HS-5 (cell line): ENCODE measurements at regions not wholly inside any gene's neighbourhood (a gene's known extent, or its start where the extent isn't known, plus 50 kb on each side); places are given as distances from the start of the nearest gene placed in this dataset.
"Not testable (repeated sequence)": the region's sequence is repeated elsewhere in the genome, so short reads cannot be mapped to it uniquely, and the experiment has no call there.

Experiments
- DNase-seq: peaks from one replicate; pipeline ENCODE4 v3.0.0-alpha.2; 2012; ENCODE audit warnings: low read depth

DNA sequence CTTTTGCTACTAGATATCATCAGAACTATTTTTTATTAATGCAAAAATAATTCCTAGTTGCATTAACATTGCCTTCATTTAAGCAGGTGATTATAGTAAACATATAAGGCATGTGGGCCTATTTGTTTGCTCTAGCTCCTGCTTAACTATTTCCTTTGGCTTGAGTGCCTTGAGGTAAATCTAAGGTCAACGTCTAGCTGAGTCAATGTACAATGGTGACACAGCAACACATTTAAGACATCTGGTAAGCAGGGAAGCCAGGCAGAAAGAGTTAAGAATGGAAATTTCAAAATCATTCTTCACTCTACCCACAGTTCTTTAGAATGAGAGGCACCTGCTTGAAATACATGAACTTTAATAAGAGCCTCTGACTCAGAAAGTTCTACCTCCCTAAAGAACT is 111.9 kb upstream of the FST start:
- no peak for DNase-seq

DNA sequence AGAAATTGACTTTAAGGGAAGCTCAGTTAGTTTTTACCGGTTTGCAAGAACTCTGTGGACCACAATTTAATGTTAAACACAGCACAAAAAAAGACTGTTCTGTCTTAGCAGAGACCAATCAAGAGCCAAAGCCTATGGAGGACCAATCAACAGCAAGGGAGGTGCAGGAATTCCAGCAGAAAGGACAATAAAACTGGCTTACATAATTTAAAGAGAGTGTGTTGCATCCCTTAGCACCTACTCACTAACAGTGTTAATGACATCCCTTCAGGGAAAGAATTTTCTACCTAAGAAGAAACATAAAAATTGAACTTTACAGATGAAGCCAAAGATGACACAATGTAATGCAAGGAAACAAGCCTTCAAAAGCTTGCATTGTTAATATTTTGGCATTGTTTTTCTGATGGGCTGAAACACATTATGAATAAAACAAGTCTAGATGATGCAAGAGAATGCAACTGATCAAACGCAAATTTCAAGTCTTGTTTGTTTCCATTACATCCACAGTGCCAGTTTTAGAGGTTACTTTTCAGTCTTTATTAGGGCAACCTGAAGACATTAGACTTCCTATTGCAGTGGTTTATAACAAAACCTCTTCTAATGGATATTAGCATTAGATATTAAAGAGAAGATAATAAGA is 111.3 kb upstream of the FST start:
- DNase-seq = no peak

DNA sequence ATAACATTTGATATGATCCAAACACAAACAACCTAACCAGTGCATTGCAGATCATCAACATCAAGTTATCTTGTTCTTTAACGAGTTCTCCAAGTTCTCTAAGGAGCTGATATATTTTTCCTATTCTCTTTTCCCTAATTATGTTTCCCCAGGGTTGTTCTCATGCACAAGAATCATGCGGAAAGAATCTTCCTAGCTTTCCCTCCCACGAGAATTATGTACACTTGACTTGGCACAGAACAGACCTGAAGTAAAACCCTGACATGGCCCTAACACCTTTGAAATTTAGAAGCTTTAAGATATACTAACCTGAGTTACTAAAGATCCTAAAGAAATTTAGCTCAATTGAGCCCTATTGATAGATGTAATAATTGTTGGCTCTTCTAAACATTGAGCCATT is 110.7 kb upstream of the FST start:
- no peak for DNase-seq

DNA sequence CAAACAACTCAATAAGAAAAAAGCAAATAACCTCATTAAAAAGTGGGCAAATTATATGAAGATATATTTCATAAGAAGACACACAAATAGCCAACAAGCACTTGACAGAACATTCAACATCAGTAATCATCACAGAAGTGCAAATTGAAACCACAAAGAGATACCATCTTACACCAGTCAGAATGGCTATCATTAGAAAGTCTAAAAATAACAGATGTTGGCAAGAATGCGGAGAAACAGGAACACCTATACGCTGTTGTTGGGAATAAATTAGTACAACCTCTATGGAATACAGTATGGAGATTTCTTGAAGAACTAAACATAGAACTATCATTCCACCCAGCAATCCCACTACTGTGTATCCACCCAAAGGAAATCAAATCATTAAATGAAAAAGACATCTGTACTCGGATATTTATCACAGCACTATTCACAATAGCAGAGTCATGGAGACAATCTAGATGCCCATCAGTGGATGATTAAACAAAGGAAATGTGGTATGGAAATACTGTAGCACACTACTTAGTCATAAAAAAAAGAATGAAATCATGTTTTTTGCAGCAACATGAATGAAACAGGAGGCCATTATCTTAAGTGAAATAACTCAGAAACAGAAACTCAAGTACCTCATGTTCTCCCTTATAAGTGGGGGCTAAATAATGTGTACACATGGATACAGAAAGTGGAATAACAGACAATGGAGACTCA is 106.8 kb upstream of the FST start:
- no peak for DNase-seq

DNA sequence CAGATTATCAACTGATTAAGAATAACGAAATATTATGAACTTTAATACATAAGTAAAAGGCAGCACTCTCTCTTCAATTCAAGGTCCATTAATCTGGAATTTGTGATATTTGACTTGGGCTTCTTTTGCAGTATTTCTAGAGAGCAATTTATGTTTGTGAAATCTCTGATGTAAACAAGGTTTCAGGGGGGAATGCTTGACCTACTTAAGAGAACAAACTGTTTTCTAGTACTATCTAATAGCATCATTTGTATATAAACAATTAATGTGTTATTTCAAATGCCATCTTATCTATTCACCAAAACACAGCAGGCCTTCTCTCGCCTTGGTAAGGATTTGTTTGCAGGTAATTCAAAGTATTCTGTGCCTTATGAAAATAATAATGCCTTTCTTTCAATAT is 103.6 kb upstream of the FST start:
- DNase-seq = no peak

DNA sequence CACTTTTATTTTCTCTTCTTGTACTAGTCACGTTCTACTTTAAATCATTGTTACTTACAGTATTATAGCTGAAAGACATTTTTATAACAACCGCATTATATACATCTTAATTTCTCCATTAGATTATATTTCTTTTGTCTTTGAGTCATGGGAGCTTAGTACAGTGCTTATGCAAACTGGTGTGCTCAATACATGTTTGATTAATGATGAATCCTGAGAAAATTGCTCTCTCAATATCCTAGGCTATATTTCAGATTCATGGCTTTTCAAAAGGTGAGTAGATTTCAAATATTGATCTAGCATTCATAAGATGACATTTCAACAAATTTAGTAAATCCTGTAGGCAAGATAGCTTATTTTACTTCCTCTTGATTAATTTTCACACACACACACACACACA is 102.2 kb upstream of the FST start:
- DNase-seq = no peak

DNA sequence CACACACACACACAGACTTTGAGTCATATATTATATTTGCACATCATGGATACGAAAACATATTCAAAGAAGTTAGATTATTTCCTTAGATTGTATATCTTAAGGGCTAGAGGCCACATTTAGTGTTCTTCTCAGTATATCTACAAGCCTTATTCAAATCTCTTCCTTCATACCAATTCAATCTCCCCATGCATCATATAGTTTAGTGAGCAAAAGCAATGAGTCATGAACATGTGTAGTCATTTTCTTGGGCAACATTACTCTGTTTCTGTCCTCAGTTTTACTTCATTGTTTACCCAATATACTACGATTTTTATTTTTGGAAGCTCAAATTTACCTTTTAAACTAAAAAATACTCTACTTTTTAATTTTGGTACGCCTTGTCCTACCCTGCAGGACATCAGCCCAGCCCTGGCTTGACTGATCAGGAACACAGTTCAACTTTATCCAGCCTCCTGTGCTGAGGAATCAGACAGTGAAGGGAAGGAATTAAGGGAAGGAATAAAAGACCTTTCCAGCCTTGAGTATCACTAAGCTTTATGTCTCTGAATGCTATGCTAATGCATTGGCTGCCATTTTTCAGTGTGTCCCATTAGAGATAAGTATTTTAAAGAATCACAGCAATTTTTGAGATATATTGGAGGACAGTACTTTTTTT is 101.7 kb upstream of the FST start:
- DNase-seq = no peak

DNA sequence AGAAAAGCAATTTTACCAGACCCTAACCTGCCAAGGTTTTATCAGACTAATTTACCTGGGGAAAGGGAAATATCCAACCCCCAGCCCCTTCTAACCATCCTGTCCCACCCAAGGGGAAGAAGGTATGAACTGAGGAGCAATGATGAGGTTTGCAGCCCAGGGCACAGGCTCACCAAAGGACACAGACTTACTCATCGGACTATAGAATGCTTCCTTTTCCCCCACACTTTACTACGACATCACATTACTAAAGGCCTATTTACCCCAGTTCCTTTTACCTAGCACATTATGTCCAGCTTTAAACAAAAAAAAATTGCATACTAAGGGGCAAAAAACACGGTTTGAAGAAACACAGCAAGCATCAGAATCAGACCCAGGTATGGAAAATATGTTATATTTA is 94.1 kb upstream of the FST start:
- no peak for DNase-seq

DNA sequence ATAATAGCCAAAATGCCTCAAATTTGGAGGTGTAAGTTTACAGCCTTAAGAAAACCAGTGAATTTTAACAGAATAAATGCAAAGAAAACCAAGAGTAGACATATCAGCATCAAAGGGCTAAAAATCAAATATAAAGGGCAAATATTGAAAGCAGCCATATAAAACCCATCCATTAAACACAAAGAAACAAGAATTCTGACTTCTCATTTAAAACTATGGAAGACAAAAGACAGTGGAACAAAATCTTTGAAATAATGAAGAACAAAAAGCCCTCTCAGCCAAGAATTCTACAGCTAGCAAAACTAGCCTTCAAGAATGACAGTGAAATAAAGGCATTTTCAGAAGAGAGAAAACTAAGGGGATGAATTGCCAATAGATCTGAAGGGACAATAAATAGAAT is 91.3 kb upstream of the FST start:
- no peak for DNase-seq

DNA sequence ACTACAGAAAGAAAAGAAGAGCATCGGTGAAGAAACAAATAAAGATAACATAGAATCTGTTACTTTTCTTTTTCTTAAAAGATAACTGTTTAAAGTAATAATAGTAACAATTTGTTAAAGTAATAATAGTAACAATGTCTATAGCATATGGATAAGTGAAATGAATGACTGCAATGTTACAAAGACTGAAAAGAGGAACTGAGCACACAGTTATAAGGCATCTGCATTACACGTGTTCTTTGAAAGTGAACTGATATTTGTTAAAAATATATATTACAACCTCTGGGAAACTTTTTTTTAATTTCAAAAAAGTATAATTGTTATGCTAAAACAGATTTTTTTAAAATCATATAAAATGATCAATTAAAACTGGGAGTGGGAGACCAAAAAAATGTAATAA is 88.4 kb upstream of the FST start:
- DNase-seq = no peak

DNA sequence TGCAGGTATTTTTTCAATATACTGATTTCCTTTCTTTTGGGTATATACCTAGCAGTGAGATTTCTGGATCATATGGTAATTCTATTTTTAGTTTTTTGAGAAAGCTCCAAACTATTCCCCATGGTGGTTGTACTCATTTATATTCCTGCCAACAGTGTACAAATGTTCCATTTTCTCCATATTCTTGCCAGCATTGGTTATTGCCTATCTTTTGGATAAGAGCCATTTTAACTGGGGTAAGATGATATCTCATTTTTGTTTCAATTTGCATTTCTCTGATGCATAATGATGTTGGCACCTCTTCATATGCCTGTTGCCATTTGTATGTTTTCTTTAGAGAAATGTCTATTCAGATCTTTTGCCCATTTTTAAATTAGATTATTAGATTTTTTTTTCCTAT is 85.6 kb upstream of the FST start:
- no peak for DNase-seq

DNA sequence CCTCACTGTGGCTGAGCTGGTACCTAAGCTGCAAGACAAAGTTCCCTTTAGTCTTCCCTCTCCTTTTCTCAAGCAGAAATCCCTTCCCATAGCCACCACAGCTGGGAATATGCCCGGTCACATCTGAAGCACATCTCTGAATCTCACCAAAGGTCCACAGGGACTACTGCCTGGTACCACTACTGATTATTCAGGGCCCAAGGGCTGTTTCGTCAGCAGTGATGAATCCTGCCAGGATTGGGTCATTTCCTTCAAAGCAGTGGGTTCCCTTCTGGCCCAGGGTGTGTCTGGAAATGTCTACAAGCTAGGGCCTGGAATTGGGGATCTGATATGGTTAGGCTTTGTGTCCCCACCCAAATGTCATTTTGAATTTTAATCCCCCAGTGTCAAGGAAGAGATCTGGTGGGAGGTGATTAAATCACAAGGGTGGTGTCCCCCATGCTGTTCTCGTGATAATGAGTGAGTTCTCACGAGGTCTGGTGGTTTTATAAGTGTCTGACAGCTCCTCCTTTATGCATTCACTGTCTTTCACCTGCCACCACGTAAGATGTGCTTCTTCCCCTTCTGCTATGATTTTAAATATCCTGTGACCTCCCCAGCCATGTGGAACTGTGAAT is 83.2 kb upstream of the FST start:
- no peak for DNase-seq

DNA sequence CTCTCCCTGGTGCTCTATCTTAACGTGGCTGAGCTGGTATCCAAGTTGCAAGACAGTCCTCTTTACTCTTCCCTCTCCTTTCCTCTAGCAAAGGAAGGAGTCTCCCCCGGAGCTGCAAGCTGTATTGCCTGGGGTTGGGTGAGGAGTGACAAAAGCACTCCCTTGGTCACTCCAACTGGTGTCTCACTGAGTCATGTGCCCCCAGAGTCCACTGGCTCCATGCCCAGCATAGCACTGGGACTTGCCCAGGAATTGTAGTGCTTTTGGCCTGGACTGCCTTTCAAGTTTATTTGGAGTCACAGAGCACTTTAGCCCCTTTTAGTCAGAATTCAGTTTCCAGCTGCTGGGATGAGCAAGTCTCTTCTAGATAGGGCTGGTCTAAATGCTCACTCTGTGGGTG is 82.6 kb upstream of the FST start:
- no peak for DNase-seq

DNA sequence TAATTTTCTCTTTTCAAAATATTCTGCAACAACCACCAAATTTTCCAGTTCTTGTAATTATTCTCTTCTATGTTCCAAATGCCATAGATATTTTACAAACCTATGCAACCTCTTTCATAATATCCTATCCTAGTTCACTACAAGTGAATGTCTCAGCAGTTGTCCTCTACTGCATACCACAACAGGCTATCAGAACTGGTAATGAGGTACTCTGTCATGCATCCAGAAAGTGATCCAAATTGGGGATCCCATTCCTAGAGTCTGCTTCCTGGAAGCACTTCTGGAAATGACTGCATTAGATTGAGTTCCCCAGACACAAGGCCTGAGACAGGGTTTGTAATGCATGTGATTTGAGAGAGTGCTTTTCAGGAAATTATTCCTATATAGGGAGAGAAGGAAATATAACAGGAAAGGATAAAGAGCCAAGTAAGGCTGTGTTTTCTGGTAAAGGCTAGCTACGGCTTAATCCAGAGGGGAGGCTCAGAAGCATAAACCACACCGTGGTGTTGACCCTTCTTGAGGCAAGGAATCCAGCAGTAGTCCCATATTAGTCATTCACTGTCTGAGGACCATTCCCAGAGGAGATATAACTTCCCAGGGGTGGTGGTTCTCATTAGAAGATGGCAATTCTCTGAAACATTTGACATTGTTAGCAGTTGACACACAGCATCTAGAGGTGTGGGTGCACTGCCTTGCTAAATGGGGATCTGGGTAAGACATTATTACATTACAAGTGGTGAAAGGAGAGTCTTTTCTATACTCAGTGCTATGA is 80.3 kb upstream of the FST start:
- DNase-seq = no peak

DNA sequence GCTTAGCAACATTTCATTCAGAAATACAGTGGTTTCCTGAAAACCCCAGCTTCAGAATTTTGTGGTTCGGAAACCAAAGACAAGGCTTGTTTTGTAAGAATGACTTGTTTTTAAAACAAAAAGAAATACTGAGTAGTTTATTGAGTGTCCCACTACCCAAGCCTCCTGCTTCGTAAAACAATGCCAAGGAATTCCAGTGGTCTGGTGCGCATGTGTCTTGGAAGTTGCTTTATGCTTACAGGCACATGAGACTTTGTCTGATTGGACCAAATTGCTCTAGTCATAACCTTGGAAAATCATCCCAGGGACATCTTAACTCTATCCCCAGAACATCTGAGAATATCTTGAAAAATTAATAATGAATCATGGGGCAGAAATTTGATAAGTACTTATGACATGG is 77.1 kb upstream of the FST start:
- DNase-seq = no peak

DNA sequence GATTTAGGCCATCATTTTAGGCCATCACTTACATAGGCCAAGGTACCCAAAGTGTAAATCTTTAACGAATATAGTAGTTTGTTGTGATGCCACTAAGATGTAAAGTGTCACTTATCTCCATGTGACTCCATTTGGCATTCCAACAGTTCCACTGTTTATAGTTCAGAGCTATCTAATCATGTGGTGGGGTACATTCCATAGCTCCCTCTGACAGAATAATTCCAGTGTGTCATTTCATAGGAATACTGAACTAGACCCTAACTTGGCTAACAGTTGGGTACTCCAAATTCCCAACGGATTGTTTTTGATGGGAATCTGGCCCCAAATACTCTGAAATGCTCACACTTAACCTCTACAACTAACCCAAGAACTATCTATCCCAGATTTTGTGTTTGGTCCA is 76.7 kb upstream of the FST start:
- no peak for DNase-seq

DNA sequence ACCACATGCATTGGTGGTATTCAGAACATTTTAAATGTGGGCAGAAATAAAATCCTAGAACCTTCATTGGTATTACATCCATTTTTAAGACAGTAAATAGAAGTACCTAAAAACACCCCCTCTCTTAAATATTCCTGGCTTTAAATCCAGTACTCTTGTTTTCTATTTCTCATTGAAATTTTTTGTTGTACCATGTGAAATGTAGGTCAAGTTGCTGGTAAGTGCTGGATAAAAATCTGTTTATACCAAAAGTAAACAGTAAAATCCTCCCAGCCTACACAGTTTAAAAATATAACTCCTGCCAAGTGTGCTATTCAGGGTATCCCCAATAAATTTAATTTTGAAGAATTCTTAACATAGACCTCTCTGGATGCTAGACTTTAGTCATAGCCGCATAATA is 75.0 kb upstream of the FST start:
- no peak for DNase-seq

DNA sequence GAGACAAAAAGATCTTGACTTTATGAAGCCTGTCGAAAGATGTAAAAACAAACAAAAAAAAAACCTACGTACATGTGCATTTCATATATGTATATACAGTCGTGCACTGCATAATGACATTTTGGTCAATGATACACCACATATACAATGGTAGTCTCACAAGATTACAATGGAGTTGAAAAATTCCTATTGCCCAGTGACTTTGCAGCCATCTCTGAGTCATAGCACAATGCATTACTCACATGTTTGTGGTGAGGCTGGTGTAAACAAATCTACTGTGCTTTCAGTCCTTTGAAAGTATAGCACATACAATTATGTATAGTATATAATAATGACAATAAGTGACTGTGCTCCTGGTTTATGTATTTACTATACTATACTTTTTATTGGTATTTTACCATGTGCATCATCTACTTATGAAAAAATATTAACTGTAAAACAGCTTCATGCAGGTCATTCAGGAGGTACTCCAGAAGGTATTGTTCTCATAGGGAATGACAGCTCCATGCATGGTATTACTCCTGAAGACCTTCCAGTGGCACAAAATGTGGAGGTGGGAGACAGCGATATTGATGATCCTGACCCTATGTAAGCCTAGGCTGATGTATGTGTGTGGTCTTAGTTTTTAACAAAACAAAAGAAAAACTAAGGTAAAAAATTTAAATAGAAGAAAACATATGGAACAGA is 73.7 kb upstream of the FST start:
- DNase-seq = peak; percentile 90

DNA sequence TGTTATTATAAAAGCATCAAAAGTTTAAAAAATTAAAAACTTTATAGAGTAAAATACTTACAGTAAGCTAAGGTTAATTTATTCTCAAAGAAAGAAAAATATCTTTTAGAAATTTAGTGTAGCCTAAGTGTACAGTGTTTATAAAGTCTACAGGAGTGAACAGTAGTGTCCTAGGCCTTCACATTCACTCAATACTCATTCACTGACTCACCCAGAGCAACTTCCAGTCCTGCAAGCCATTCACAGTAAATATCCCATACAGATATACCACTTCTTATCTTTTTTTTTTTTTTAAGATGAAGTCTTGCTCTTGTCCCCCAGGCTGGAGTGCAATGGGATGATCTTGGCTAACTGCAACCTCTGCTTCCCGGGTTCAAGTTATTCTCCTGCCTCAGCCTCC is 73.1 kb upstream of the FST start:
- no peak for DNase-seq

DNA sequence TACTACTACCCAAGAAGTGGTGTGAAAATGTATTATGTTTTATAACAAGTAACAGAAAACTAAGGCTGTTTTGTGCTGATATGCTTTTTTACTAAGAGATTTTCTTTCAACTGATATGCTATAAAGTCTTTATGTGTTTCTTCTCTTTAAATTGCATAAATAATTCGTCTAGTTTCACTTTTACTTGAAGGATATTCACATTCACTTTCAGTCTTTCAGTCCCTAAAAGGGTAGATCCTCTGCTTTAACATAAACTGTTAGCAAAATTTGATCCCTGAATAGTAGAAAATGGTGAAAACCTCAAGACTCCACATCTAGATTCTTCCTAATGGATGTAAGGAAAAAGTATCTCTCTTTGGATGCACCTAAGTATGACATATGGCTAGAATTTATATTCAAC is 69.0 kb upstream of the FST start:
- DNase-seq = no peak

DNA sequence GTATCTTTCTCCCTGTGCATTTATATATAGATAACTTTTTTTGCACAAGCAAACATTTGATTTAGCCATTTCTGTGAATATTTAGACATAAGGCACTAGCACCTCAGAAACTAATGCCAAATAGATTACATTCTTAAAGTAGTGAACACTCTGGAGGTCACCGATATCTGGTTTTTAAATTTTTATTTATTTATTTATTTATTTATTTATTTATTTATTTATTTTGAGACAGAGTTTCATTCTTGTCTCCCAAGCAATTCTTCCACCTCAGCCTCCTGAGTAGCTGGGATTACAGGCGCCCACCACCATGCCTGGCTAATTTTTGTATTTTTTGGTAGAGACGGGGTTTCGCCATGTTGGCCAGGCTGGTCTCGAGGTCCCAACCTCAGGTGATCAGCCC is 67.9 kb upstream of the FST start:
- not testable (repeated sequence) for DNase-seq

DNA sequence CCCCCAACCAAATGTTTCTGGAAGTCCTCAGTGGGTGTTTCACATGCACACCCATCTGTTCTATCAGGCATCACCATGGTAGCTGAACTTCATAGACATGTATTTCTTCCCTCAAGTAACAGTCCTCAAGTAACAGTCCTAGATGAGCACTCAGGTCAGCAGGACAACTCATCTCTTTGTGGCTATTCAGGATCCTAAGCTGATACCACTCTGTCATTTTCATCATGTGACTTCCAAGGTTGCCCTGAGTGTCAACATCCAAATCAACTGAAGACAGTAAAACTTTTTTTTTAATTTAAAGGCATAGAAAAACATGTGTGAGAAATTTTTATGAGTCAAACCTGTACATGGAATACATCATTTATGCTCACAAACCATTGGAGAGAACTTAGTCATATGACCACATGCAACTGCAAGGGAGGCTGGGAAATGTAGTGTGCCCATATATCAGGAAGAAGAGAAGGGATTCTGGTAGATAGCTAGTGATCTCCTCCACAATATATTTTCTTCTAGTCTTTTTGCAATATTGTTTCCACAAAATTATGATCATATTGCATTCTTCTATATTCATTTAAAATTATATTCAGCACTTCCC is 64.2 kb upstream of the FST start:
- no peak for DNase-seq
